ENCODE measurements at regions not wholly inside any gene's neighbourhood (a gene's known extent, or its start where the extent isn't known, plus 50 kb on each side); places are given as distances from the start of the nearest gene placed in this dataset.

DNA sequence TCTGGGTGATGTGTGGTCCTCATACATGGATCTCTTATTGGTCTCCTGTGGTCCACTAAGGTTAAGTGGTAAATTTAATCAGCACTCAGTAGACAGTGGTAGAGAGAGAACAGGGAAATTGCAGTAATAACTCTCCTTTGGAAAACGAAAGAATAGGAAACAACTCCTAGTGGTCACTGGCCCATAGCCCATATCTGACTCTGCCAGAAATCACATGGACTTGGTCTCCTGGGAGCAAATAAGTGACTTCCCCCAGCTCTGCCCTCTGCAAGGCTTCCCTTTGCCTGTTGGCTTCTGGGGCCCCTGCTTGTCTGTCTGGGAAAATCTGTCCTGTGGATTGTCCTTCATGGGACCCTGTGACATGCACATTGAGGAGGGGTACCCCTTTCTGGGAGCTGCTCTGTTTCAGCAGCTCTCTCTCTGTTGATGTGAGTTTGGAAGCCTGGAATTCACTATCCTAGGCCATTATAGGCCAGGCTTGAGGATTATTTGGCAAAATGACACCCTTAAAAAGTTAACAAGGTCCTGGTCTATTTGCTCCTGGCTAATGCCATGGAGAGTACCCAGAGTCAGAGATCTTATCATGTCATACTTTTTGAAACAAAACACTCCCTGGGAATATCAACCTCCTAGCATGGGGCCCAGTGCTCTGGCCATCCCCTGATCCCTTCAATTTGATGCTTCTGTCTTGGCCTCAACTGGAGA lies 58.0 kb upstream of the HNF1B start:
- TF ChIP-seq, protein P1, sequence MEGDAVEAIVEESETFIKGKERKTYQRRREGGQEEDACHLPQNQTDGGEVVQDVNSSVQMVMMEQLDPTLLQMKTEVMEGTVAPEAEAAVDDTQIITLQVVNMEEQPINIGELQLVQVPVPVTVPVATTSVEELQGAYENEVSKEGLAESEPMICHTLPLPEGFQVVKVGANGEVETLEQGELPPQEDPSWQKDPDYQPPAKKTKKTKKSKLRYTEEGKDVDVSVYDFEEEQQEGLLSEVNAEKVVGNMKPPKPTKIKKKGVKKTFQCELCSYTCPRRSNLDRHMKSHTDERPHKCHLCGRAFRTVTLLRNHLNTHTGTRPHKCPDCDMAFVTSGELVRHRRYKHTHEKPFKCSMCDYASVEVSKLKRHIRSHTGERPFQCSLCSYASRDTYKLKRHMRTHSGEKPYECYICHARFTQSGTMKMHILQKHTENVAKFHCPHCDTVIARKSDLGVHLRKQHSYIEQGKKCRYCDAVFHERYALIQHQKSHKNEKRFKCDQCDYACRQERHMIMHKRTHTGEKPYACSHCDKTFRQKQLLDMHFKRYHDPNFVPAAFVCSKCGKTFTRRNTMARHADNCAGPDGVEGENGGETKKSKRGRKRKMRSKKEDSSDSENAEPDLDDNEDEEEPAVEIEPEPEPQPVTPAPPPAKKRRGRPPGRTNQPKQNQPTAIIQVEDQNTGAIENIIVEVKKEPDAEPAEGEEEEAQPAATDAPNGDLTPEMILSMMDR (IDR thresholded peaks at IDR 0.05) = no peak
- TF ChIP-seq POLR2AphosphoS5 (IDR thresholded peaks at IDR 0.05) (no peak), POLR2A (IDR thresholded peaks at IDR 0.05) (no peak)

All from suprapubic skin (tissue), 4 donors.